ENCODE measurements at regions not wholly inside any gene's neighbourhood (a gene's known extent, or its start where the extent isn't known, plus 50 kb on each side); places are given as distances from the start of the nearest gene placed in this dataset.

GRCh38 chr1:24990136-24990535 is 60.1 kb upstream of the RUNX3 start:
- peaks cover 66% of the 10 kb centered on the region for H3K27me3 ChIP-seq (ENCODE audit: control insufficient read depth, insufficient read depth, low read length)
- in situ Hi-C loops (cut with MboI; ENCODE audit: low sequenced_read_pairs) (no loop called here), dilution Hi-C loops (cut with HindIII; ENCODE audit: low sequenced_read_pairs, unreplicated experiment) (no loop called here), intact Hi-C loops (cut with micrococcal nuclease) (no loop called here)
- no TSS peak for BruUV-seq (replicated peaks)
- H4K91ac ChIP-seq (ENCODE audit: insufficient read depth, low read depth, low read length), result no peak overlapping the region
- no peak overlapping the region for H3K14ac ChIP-seq (replicated peaks; ENCODE audit: low read depth, low read length)
- no peak overlapping the region for H2BK15ac ChIP-seq (ENCODE audit: low read depth, low read length)
- peaks cover 7% of the 10 kb centered on the region for H3K9me3 ChIP-seq (ENCODE audit: control insufficient read depth, insufficient read depth, low read length)
- H3K9ac ChIP-seq (ENCODE audit: low read depth, low read length), result no peak overlapping the region
- H4K5ac ChIP-seq (ENCODE audit: low read depth, low read length), result no peak overlapping the region
- no peak overlapping the region for H3K18ac ChIP-seq (ENCODE audit: low read depth, low read length)
- ChIA-PET POLR2A (ENCODE audit: unreplicated experiment) (no interaction called here), CTCF (no interaction called here)
- no peak overlapping the region for H3K4ac ChIP-seq (ENCODE audit: low read depth, low read length)
- no peak overlapping the region for H3K4me3 ChIP-seq (ENCODE audit: insufficient read depth, low read depth, low read length)
- H3K23ac ChIP-seq (ENCODE audit: low read depth, low read length), result no peak overlapping the region
- no peak overlapping the region for H2AK5ac ChIP-seq (ENCODE audit: low read depth, low read length)
- no peaks in the 10 kb centered on the region for H3K4me1 ChIP-seq (ENCODE audit: control insufficient read depth, insufficient read depth, low read length)
- no peaks in the 10 kb centered on the region for H3K79me1 ChIP-seq (ENCODE audit: low read depth in 1 of 2, low read length in 2 of 2)
- peak overlapping the region; percentile 36 for H2AFZ ChIP-seq (replicated peaks; ENCODE audit: low read length, poor library complexity)
- H3K27ac ChIP-seq (ENCODE audit: insufficient read depth, low read length), result no peak overlapping the region
- H2AK9ac ChIP-seq (replicated peaks; ENCODE audit: low read depth, low read length, poor library complexity), result no peak overlapping the region
- TF ChIP-seq POLR2A (IDR thresholded peaks at IDR 0.05; ENCODE audit: low read depth, low read length) (no peak), RFX5 (IDR thresholded peaks at IDR 0.05; ENCODE audit: low read depth, low read length) (no peak), RAD21 (IDR thresholded peaks at IDR 0.05; ENCODE audit: low read length) (no peak), CTCF (conservative IDR thresholded peaks at IDR 0.05; ENCODE audit: low read depth, low read length) (no peak), FOS (IDR thresholded peaks at IDR 0.05; ENCODE audit: low read depth, low read length) (no peak), NFE2L2 (IDR thresholded peaks at IDR 0.05; ENCODE audit: low read depth, low read length) (no peak), MXI1 (IDR thresholded peaks at IDR 0.05; ENCODE audit: borderline replicate concordance, low read depth, low read length) (no peak)
- H2BK5ac ChIP-seq (ENCODE audit: low read depth, low read length, poor library complexity, severe bottlenecking), result no peak overlapping the region
- H3K56ac ChIP-seq (ENCODE audit: extremely low read depth, insufficient read depth, low read length), result no peak overlapping the region
- H2BK20ac ChIP-seq (ENCODE audit: low read depth, low read length), result no peak overlapping the region
- no peak overlapping the region for H4K8ac ChIP-seq (ENCODE audit: low read depth in 2 of 2, low read length in 2 of 2)
- H2BK120ac ChIP-seq (ENCODE audit: low read depth, low read length), result no peak overlapping the region
- no peaks in the 10 kb centered on the region for H3K36me3 ChIP-seq (ENCODE audit: control insufficient read depth, insufficient read depth, low read length)
- H4K20me1 ChIP-seq (ENCODE audit: insufficient read depth, low read length), result no peaks in the 10 kb centered on the region
- DNase-seq (no peak), ATAC-seq (ENCODE audit: low read depth) (no peak)
- no peaks in the 10 kb centered on the region for H3K9me1 ChIP-seq (ENCODE audit: insufficient read depth, low read length)
- WGBS, 2 experiments (ENCODE audit: extremely low coverage in 2 of 2, insufficient read length in 1 of 2), result 80% methylated on average over 1 of the region's 13 CpGs; no CpG with 5 or more reads in 1 of the 2 experiments
- no peak overlapping the region for H3K4me2 ChIP-seq (ENCODE audit: low read depth, low read length)

All from IMR-90 (cell line).